WI38 (cell line): ENCODE measurements at regions not wholly inside any gene's neighbourhood (a gene's known extent, or its start where the extent isn't known, plus 50 kb on each side); places are given as distances from the start of the nearest gene placed in this dataset.

ENCODE experiments used
- H3K4me3 ChIP-seq: 2 replicates; pipeline ENCODE4 v1.5.1; 2011; ENCODE audit warnings: low read depth, mild to moderate bottlenecking, control low read depth, low read length
- TF ChIP-seq, protein P1 (sequence below): IDR thresholded peaks from 2 replicates; pipeline ENCODE4 v1.5.1; 2012; ENCODE audit warnings: low read depth, mild to moderate bottlenecking, control low read depth, low read length

DNA sequence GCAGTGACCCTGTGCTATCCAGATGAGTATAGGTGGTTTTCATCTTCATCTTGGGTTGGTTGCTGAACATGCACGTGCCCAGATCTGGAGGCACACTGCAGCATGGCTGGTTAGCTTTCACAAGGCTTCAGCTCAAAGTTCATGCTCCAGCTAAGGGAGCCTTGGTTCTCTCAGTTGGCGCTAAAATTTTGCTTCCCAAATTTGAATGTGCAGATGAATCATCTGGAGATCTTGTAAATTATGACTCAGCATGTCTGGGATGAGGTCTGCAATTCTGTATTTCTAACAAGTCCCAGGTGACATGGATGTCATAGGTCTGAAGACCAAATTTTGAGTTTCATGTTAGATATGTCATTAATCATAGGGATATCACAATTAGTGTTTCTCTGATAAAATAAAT, 230.8 kb downstream of the FOXA2 start:
- TF ChIP-seq, protein P1, sequence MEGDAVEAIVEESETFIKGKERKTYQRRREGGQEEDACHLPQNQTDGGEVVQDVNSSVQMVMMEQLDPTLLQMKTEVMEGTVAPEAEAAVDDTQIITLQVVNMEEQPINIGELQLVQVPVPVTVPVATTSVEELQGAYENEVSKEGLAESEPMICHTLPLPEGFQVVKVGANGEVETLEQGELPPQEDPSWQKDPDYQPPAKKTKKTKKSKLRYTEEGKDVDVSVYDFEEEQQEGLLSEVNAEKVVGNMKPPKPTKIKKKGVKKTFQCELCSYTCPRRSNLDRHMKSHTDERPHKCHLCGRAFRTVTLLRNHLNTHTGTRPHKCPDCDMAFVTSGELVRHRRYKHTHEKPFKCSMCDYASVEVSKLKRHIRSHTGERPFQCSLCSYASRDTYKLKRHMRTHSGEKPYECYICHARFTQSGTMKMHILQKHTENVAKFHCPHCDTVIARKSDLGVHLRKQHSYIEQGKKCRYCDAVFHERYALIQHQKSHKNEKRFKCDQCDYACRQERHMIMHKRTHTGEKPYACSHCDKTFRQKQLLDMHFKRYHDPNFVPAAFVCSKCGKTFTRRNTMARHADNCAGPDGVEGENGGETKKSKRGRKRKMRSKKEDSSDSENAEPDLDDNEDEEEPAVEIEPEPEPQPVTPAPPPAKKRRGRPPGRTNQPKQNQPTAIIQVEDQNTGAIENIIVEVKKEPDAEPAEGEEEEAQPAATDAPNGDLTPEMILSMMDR: no peak
- no peak overlapping the region for H3K4me3 ChIP-seq

DNA sequence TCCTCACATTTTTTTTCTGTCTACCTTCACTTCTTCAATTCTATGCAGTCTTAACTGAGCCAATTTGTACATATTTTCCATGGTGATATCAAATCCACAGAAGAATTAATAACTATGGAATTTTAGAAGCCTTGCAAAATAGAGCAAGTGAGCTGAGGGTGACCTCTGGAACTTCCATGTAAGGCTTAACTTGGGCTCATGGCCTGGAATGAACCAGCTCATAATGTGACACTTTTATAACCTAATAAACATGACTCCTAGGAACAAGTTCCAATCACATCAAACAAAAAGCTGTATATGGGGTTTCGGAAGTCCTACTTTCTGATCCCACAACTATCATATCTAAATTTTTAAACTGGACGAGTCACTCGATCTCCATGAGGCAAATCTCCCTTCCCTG, 232.4 kb downstream of the FOXA2 start:
- TF ChIP-seq, protein P1: no peak
- H3K4me3 ChIP-seq: no peak overlapping the region

DNA sequence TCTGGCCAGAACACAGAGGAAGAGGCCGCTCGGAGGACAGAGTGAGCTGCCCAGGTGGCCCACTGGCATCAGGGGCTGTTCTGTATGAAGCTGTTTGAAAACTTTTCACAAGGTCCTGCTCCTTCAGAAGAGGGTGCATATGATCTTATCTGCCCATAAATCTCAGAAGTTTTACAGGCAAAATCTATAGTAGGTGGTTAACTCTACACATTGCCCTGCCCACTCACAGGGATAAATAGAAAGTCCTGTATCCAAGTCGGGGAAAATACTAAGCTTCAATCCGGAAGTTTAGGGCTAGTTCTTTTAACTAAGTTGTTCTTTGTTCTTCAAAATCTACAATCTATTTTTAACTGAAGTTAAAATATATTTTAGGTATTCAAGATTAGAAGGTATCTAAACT, 233.7 kb downstream of the FOXA2 start:
- TF ChIP-seq, protein P1: no peak
- H3K4me3 ChIP-seq: no peak overlapping the region

DNA sequence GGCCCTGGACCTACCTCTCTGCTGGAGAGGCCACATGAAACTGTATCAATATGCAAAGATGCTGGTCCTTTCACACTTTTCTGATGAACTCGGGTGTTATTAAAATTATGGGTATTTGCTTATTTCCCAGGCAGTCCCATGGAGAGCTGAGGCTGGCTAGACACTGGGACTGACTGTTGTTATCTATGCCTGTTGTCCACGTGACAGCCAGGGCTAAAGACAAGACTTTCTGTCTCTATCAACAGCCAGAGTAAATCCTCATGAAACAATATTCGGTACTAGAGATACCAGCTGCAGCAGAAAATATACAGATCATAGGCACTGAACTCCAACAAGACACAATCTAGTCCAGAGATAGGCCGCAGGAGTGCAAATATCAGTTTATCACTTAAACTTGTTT, 236.4 kb downstream of the FOXA2 start:
- TF ChIP-seq, protein P1: no peak
- no peak overlapping the region for H3K4me3 ChIP-seq

DNA sequence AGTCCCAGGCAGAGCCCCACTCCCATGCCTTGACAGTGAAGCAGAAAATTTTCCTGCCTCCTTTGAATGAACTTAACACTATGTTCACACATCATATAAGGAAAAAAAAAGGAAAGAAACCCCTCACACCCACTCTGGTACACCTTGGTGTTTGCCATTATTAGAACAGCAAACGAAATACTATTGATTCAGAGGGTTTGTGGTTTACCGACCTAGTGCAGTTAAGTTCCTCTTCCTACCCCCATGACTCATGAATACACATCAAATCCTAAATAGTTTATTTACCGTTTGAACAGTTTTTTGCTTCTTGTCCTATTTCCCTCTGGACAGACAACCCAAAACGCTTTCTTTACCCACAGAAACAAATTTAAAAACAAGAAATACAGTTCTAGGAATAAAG, 237.7 kb downstream of the FOXA2 start:
- H3K4me3 ChIP-seq: no peak overlapping the region

DNA sequence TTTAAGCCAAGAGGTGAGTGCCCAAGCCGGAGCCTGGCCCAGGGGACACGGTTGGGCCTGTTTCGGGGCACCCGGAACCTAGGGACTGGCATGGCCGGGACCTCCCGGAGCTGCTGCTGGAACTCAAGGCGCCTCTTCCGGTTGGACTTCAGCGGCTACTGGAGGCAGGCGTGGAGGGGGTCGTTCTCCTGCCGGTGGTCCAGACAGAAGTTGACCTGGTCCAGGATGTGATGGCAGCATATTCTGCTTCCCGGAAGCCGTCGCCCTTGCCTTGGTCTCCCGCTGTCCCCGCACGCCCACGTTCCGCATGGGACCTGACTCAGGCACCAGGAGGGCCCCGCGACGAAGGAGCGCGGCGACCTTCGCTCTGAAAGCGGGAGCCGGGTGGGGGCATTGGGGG, 240.8 kb downstream of the FOXA2 start:
- TF ChIP-seq, protein P1: no peak
- no peak overlapping the region for H3K4me3 ChIP-seq

More for the DNA sequence above, 237.7 kb downstream of the FOXA2 start:
- TF ChIP-seq, protein P1: no peak

DNA sequence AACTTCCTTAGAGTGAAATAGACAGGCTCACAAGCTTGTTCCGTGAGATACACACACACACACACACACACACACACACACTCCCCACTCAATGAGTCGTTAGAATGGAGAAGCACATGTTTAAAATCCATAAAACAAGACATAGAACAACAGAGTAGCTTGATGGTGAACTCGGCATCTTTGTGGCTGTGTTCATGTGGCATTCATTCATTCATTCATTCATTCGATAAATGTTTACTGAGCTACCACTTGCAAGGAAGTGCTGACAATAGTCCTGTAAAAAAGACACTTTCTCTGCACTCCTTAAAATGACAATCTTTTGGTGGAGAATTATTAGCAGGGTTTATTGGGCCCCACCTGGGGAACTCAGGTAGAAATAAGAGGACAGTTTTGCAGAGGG, 242.0 kb downstream of the FOXA2 start:
- TF ChIP-seq, protein P1: no peak
- no peak overlapping the region for H3K4me3 ChIP-seq
